Peyer's patch (tissue), 4 donors: ENCODE measurements at regions not wholly inside any gene's neighbourhood (a gene's known extent, or its start where the extent isn't known, plus 50 kb on each side); places are given as distances from the start of the nearest gene placed in this dataset.
"Not testable (repeated sequence)": the region's sequence is repeated elsewhere in the genome, so short reads cannot be mapped to it uniquely, and the experiment has no call there.

Source experiments
- DNase-seq, 3 donors: peaks; one replicate each; pipeline ENCODE4 v3.0.0-alpha.2; 2017 to 2019
- H3K27ac ChIP-seq, 4 donors: fragments of 200-600 bp; sonication (generic); one replicate each; pipeline ENCODE4 v1.5.1; 2016 to 2019
- H3K27me3 ChIP-seq, 2 donors: fragments of 200-600 bp; sonication (generic); one replicate each; pipeline ENCODE4 v1.5.1; 2019
- H3K36me3 ChIP-seq, 3 donors: fragments of 200-600 bp; sonication (generic); one replicate each; pipeline ENCODE4 v1.5.1; 2016 to 2019
- H3K4me1 ChIP-seq, 4 donors: fragments of 200-600 bp; sonication (generic); one replicate each; pipeline ENCODE4 v1.5.1; 2016 to 2019
- H3K4me3 ChIP-seq, 4 donors: fragments of 200-600 bp; sonication (generic); 1 replicate in 3 of 4; 2 replicates in 1 of 4; pipeline ENCODE4 v1.5.1; 2016 to 2019; ENCODE audit warnings: mild to moderate bottlenecking in 1 of 4
- H3K9me3 ChIP-seq, 4 donors: fragments of 200-600 bp; sonication (generic); one replicate each; pipeline ENCODE4 v1.5.1; 2016 to 2019; ENCODE audit warnings: mild to moderate bottlenecking in 1 of 4
- CTCF ChIP-seq, 6 experiments: fragments of 450-650 bp in 4 of 6; fragments of 200-600 bp in 2 of 6; sonication (generic) in 1 of 6; IDR thresholded peaks; one replicate each; pipeline ENCODE4 v1.5.1; 2017 to 2019; ENCODE audit warnings: antibody characterized with exemption in 6 of 6, mild to moderate bottlenecking in 3 of 6, moderate library complexity in 1 of 6
- POLR2A ChIP-seq, 2 donors: fragments of 450-650 bp; IDR thresholded peaks; one replicate each; pipeline ENCODE4 v1.5.1; 2017; ENCODE audit warnings: antibody characterized with exemption in 2 of 2, mild to moderate bottlenecking in 2 of 2, moderate library complexity in 2 of 2

- H3K4me1 ChIP-seq = peaks cover 0 to 3% (median 0%) of the 10 kb centered on the region in 4 donors
- no peaks in the 10 kb centered on the region for H3K9me3 ChIP-seq
- no peaks in the 10 kb centered on the region for H3K27me3 ChIP-seq
- DNase-seq = no peak
- no peak overlapping the region for H3K4me3 ChIP-seq
- H3K36me3 ChIP-seq = no peaks in the 10 kb centered on the region
- no peak overlapping the region for H3K27ac ChIP-seq
- TF ChIP-seq CTCF (IDR thresholded peaks at IDR 0.05) = no peak
- no peak for TF ChIP-seq POLR2A (IDR thresholded peaks at IDR 0.05)
Observed at GRCh38 chr4:26052663-26053541, 138.9 kb downstream of the SMIM20 start.

GRCh38 chr4:26053761-26054160 is 139.7 kb downstream of the SMIM20 start:
- no peak overlapping the region for H3K4me3 ChIP-seq
- DNase-seq = no peak
- H3K27ac ChIP-seq = no peak overlapping the region
- H3K27me3 ChIP-seq = no peaks in the 10 kb centered on the region
- H3K36me3 ChIP-seq = no peaks in the 10 kb centered on the region
- peaks cover 0 to 3% (median 0%) of the 10 kb centered on the region in 4 donors for H3K4me1 ChIP-seq
- TF ChIP-seq POLR2A (IDR thresholded peaks at IDR 0.05) (no peak), CTCF (IDR thresholded peaks at IDR 0.05) (no peak)
- H3K9me3 ChIP-seq = no peaks in the 10 kb centered on the region

- TF ChIP-seq CTCF (IDR thresholded peaks at IDR 0.05) = no peak
- no peak for TF ChIP-seq POLR2A (IDR thresholded peaks at IDR 0.05)
- H3K27ac ChIP-seq = no peak overlapping the region
- no peak overlapping the region for H3K4me3 ChIP-seq
- DNase-seq = no peak
- H3K9me3 ChIP-seq = no peaks in the 10 kb centered on the region
- no peaks in the 10 kb centered on the region for H3K36me3 ChIP-seq
- no peaks in the 10 kb centered on the region for H3K4me1 ChIP-seq
- H3K27me3 ChIP-seq = no peaks in the 10 kb centered on the region
Observed at GRCh38 chr4:26055855-26056254, 141.8 kb downstream of the SMIM20 start.

GRCh38 chr4:26056406-26056805 is 142.4 kb downstream of the SMIM20 start:
- Histone ChIP-seq H3K27me3 (no peaks in the 10 kb centered on the region), H3K4me3 (no peak overlapping the region), H3K9me3 (no peaks in the 10 kb centered on the region), H3K4me1 (no peaks in the 10 kb centered on the region), H3K36me3 (no peaks in the 10 kb centered on the region), H3K27ac (no peak overlapping the region)
- no peak for DNase-seq
- TF ChIP-seq POLR2A (IDR thresholded peaks at IDR 0.05) (no peak), CTCF (IDR thresholded peaks at IDR 0.05) (no peak)

GRCh38 chr4:26057839-26058238 is 143.8 kb downstream of the SMIM20 start:
- H3K27me3 ChIP-seq, H3K36me3 ChIP-seq, DNase-seq, H3K27ac ChIP-seq, H3K9me3 ChIP-seq, H3K4me3 ChIP-seq, H3K4me1 ChIP-seq: not testable (repeated sequence)

- Histone ChIP-seq H3K36me3 (no peaks in the 10 kb centered on the region), H3K4me1 (peaks cover 0 to 3% (median 0%) of the 10 kb centered on the region in 4 donors), H3K4me3 (no peak overlapping the region), H3K27me3 (no peaks in the 10 kb centered on the region), H3K9me3 (no peaks in the 10 kb centered on the region), H3K27ac (no peak overlapping the region)
- no peak for DNase-seq
- TF ChIP-seq POLR2A (IDR thresholded peaks at IDR 0.05) (no peak), CTCF (IDR thresholded peaks at IDR 0.05) (no peak)
Observed at GRCh38 chr4:26058537-26058936, 144.5 kb downstream of the SMIM20 start.
